PC-3 (cell line): ENCODE measurements at regions not wholly inside any gene's neighbourhood (a gene's known extent, or its start where the extent isn't known, plus 50 kb on each side); places are given as distances from the start of the nearest gene placed in this dataset.

ENCODE experiments used
- ATAC-seq: fragments of 200-7000 bp; cut with Tn5 transposase; 2 replicates; pipeline ENCODE4 v1.9.1; 2020; ENCODE audit warnings: mild to moderate bottlenecking, moderate library complexity
- BruUV-seq: library from RNA; stranded (reverse); fragments of 400-500 nt; replicated peaks from 2 replicates; lab custom pipeline; 2021; lab: Mats Ljungman, UMichigan
- CTCF ChIA-PET: fragments of 300-600 bp; sonication (Branson Sonifier 250); formaldehyde crosslinking; loops from one replicate; lab custom pipeline; 2022; ENCODE audit warnings: antibody characterized with exemption; lab: Charles Lee
- POLR2A ChIA-PET: fragments of 300-600 bp; sonication (Branson Sonifier 250); formaldehyde crosslinking; loops from one replicate; lab custom pipeline; 2022; ENCODE audit warnings: antibody characterized with exemption; ENCODE audit not compliant: unreplicated experiment; lab: Charles Lee
- DNase-seq: peaks from one replicate; pipeline ENCODE4 v3.0.0-alpha.2; 2015
- H2AFZ ChIP-seq: fragments of 300-600 bp; sonication (generic); 2 replicates; pipeline ENCODE4 v1.6.0; 2016; ENCODE audit warnings: antibody characterized with exemption, low read length
- H3F3A ChIP-seq: fragments of 300-600 bp; sonication (generic); one replicate; pipeline ENCODE4 v1.6.0; 2017; ENCODE audit warnings: antibody characterized with exemption, low read length, control low read depth, mild to moderate bottlenecking; ENCODE audit not compliant: unreplicated experiment
- H3K27ac ChIP-seq: fragments of 300-600 bp; sonication (generic); 2 replicates; pipeline ENCODE4 v1.5.1; 2016; ENCODE audit warnings: mild to moderate bottlenecking, low read length
- H3K27me3 ChIP-seq: fragments of 300-600 bp; sonication (generic); 2 replicates; pipeline ENCODE4 v1.6.1; 2016; ENCODE audit warnings: low read length, mixed read lengths
- H3K36me3 ChIP-seq: fragments of 300-600 bp; sonication (generic); 2 replicates; pipeline ENCODE4 v1.6.1; 2016; ENCODE audit warnings: low read depth, mixed run types, low read length, mixed read lengths
- H3K4me1 ChIP-seq: fragments of 300-600 bp; sonication (generic); 2 replicates; pipeline ENCODE4 v1.5.1; 2016; ENCODE audit warnings: low read length; ENCODE audit not compliant: insufficient read depth
- H3K4me2 ChIP-seq: fragments of 300-600 bp; sonication (generic); 2 replicates; pipeline ENCODE4 v1.6.0; 2016; ENCODE audit warnings: low read length
- H3K4me3 ChIP-seq: fragments of 300-600 bp; sonication (generic); 2 replicates; pipeline ENCODE4 v1.5.1; 2016; ENCODE audit warnings: mild to moderate bottlenecking, low read length, mixed read lengths
- H3K79me2 ChIP-seq: fragments of 300-600 bp; sonication (generic); 2 replicates; pipeline ENCODE4 v1.6.1; 2017; ENCODE audit warnings: low read length, mixed read lengths
- H3K9ac ChIP-seq: fragments of 300-600 bp; sonication (generic); 2 replicates; pipeline ENCODE4 v1.6.0; 2016; ENCODE audit warnings: mild to moderate bottlenecking, low read length
- H3K9me2 ChIP-seq: fragments of 300-600 bp; sonication (generic); replicated peaks from 2 replicates; pipeline ENCODE4 v1.6.1; 2016; ENCODE audit warnings: mixed run types, low read length, mixed read lengths
- H3K9me3 ChIP-seq: fragments of 300-600 bp; sonication (generic); 2 replicates; pipeline ENCODE4 v1.6.1; 2016; ENCODE audit warnings: low read length, mixed read lengths
- H4K20me1 ChIP-seq: fragments of 300-600 bp; sonication (generic); 2 replicates; pipeline ENCODE4 v1.6.1; 2016; ENCODE audit warnings: low read length, mixed read lengths
- CTCF ChIP-seq: fragments of 300-600 bp; sonication (generic); conservative IDR thresholded peaks from 2 replicates; pipeline ENCODE4 v1.5.1; 2017; ENCODE audit warnings: antibody characterized with exemption, low read depth, mild to moderate bottlenecking, low read length
- EZH2 ChIP-seq: fragments of 300-600 bp; sonication (generic); IDR thresholded peaks from one replicate; pipeline ENCODE4 v1.6.1; 2017; ENCODE audit warnings: antibody characterized with exemption, mild to moderate bottlenecking, low read length; ENCODE audit not compliant: unreplicated experiment
- EZH2phosphoT487 ChIP-seq: fragments of 300-600 bp; sonication (generic); IDR thresholded peaks from 2 replicates; pipeline ENCODE4 v1.6.1; 2018; ENCODE audit warnings: mild to moderate bottlenecking, antibody characterized with exemption, low read length, borderline replicate concordance
- intact Hi-C: fragments of 100-400 bp; cut with micrococcal nuclease; formaldehyde crosslinking; loops from 2 replicates; pipeline ENCODE4 v1.9.0; 2023

GRCh38 chr1:10903821-10904220 is 107.4 kb upstream of the CASZ1 start:
- H2AFZ ChIP-seq, result no peak overlapping the region
- ChIA-PET POLR2A (no interaction called here), CTCF (interaction anchor here (0.9 kb wide), 1 partner anchor 393 kb away, joined by 4 read pairs; no protein-coding TSS in a partner anchor)
- H3K27ac ChIP-seq, result no peak overlapping the region
- no peak for TF ChIP-seq EZH2
- no peak for TF ChIP-seq CTCF
- TF ChIP-seq EZH2phosphoT487, result no peak
- H3K4me2 ChIP-seq, result no peak overlapping the region
- DNase-seq (no peak), ATAC-seq (no peak)
- no peaks in the 10 kb centered on the region for H3F3A ChIP-seq
- H3K79me2 ChIP-seq, result no peaks in the 10 kb centered on the region
- H4K20me1 ChIP-seq, result no peaks in the 10 kb centered on the region
- no peaks in the 10 kb centered on the region for H3K9me3 ChIP-seq
- peaks cover 26% of the 10 kb centered on the region for H3K4me1 ChIP-seq
- no peaks in the 10 kb centered on the region for H3K27me3 ChIP-seq
- H3K36me3 ChIP-seq, result no peaks in the 10 kb centered on the region
- intact Hi-C loops, result no loop called here
- BruUV-seq, result no TSS peak
- no peak overlapping the region for H3K4me3 ChIP-seq
- no peaks in the 10 kb centered on the region for H3K9me2 ChIP-seq
- H3K9ac ChIP-seq, result no peak overlapping the region

GRCh38 chr1:10904396-10905358 is 107.8 kb upstream of the TARDBP start:
- H4K20me1 ChIP-seq, result no peaks in the 10 kb centered on the region
- H2AFZ ChIP-seq, result no peak overlapping the region
- H3K27ac ChIP-seq, result no peak overlapping the region
- peaks cover 18% of the 10 kb centered on the region for H3K4me1 ChIP-seq
- H3K27me3 ChIP-seq, result no peaks in the 10 kb centered on the region
- no peaks in the 10 kb centered on the region for H3K9me2 ChIP-seq
- intact Hi-C loops, result no loop called here
- BruUV-seq, result no TSS peak
- H3K36me3 ChIP-seq, result no peaks in the 10 kb centered on the region
- H3K9ac ChIP-seq, result no peak overlapping the region
- ChIA-PET POLR2A (no interaction called here), CTCF (interaction anchor here (0.9 kb wide), 1 partner anchor 394 kb away, joined by 4 read pairs; no protein-coding TSS in a partner anchor)
- H3K4me2 ChIP-seq, result no peak overlapping the region
- no peaks in the 10 kb centered on the region for H3K79me2 ChIP-seq
- no peaks in the 10 kb centered on the region for H3K9me3 ChIP-seq
- H3K4me3 ChIP-seq, result no peak overlapping the region
- no peak for TF ChIP-seq EZH2
- TF ChIP-seq EZH2phosphoT487, result no peak
- TF ChIP-seq CTCF, result no peak
- DNase-seq (no peak), ATAC-seq (no peak)
- no peaks in the 10 kb centered on the region for H3F3A ChIP-seq
